NCI-H146 treated with DMSO at 0.1 percent for 48 hours (cell line): ENCODE measurements at regions not wholly inside any gene's neighbourhood (a gene's known extent, or its start where the extent isn't known, plus 50 kb on each side); places are given as distances from the start of the nearest gene placed in this dataset.
"Not testable (repeated sequence)": the region's sequence is repeated elsewhere in the genome, so short reads cannot be mapped to it uniquely, and the experiment has no call there.

Experiments
- DNase-seq: peaks from one replicate; lab custom pipeline; 2025; ENCODE audit not compliant: unreplicated experiment; lab: John Stamatoyannopoulos, UW

GRCh38 chr16:21363550-21364223 is 85.6 kb upstream of the CRYM start:
- not testable (repeated sequence) for DNase-seq

- DNase-seq, result not testable (repeated sequence)
Observed at GRCh38 chr16:21361612-21362227, 83.6 kb upstream of the CRYM start.

- DNase-seq, result not testable (repeated sequence)
Observed at GRCh38 chr16:21361045-21361444, 83.0 kb upstream of the CRYM start.

- not testable (repeated sequence) for DNase-seq
Observed at GRCh38 chr16:21359513-21359912, 81.4 kb upstream of the CRYM start.

GRCh38 chr16:21358261-21358795 is 80.2 kb upstream of the CRYM start:
- not testable (repeated sequence) for DNase-seq

- not testable (repeated sequence) for DNase-seq
Observed at GRCh38 chr16:21356308-21356707, 78.2 kb upstream of the CRYM start.

GRCh38 chr16:21351433-21351832 is 73.3 kb upstream of the CRYM start:
- not testable (repeated sequence) for DNase-seq

GRCh38 chr16:21350851-21351250 is 72.8 kb upstream of the CRYM start:
- DNase-seq, result not testable (repeated sequence)

- DNase-seq, result not testable (repeated sequence)
Observed at GRCh38 chr16:21349336-21349735, 71.2 kb upstream of the CRYM start.

GRCh38 chr16:21348815-21349214 is 70.7 kb upstream of the CRYM start:
- not testable (repeated sequence) for DNase-seq

GRCh38 chr16:21347538-21347937 is 69.4 kb upstream of the CRYM start:
- DNase-seq, result not testable (repeated sequence)

- DNase-seq, result not testable (repeated sequence)
Observed at GRCh38 chr16:21346756-21347491, 68.8 kb upstream of the CRYM start.

GRCh38 chr16:21344361-21344912 is 66.3 kb upstream of the CRYM start:
- DNase-seq, result not testable (repeated sequence)

GRCh38 chr16:21341101-21341500 is 63.0 kb upstream of the CRYM start:
- no peak for DNase-seq

GRCh38 chr16:21339941-21340340 is 61.9 kb upstream of the CRYM start:
- no peak for DNase-seq

GRCh38 chr16:21339269-21339641 is 61.2 kb upstream of the CRYM start:
- no peak for DNase-seq

GRCh38 chr16:21338537-21339268 is 60.6 kb upstream of the CRYM start:
- DNase-seq, result no peak

- DNase-seq, result no peak
Observed at GRCh38 chr16:21336231-21336630, 58.1 kb upstream of the CRYM start.

GRCh38 chr16:21334188-21335146 is 56.4 kb upstream of the CRYM start:
- DNase-seq, result not testable (repeated sequence)

- DNase-seq, result not testable (repeated sequence)
Observed at GRCh38 chr16:21333683-21334082, 55.6 kb upstream of the CRYM start.
